ENCODE measurements at regions not wholly inside any gene's neighbourhood (a gene's known extent, or its start where the extent isn't known, plus 50 kb on each side); places are given as distances from the start of the nearest gene placed in this dataset.
"Not testable (repeated sequence)": the region's sequence is repeated elsewhere in the genome, so short reads cannot be mapped to it uniquely, and the experiment has no call there.

DNA sequence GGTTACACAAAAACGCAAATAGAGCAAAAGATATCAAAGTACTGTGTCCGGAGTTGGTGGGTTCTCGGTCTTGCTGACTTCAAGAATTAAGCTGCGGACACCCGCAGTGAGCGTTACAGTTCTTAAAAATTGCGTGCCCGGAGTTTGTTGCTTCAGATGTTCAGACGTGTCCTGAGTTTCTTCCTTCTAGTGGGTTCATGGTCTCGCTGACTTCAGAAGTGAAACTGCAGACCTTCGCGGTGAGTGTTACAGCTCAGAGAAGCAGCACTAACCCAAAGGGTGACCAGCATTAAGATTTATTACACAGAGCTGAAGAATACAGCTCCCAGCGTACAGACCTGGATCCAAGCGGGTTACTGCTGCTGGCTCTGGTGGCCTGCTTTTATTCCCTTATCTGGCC lies 125.7 kb upstream of the TWIST2 start:
- Histone ChIP-seq H3K4me3 (ENCODE audit: low read depth, low read length) (no peak overlapping the region), H3K4me1 (ENCODE audit: control insufficient read depth, insufficient read depth, low read length) (no peaks in the 10 kb centered on the region), H3K36me3 (ENCODE audit: control insufficient read depth in 2 of 2, insufficient read depth in 1 of 2, low read length in 2 of 2) (no peaks in the 10 kb centered on the region), H3K27ac (ENCODE audit: extremely low read depth, low read depth, low read length) (no peak overlapping the region), H3K9me3 (ENCODE audit: control insufficient read depth, insufficient read depth, low read depth, low read length) (no peaks in the 10 kb centered on the region)
- ChIA-PET CTCF (interaction anchor here (1.5 to 4.0 kb wide), 2 partner anchors 62 to 153 kb away, joined by 3 to 24 read pairs; no protein-coding TSS in a partner anchor), POLR2A (no interaction called here)
- TF ChIP-seq FEZF1 (tag by site-specific recombination; IDR thresholded peaks at IDR 0.05): no peak
- no peak for TF ChIP-seq ZNF24 (tag by site-specific recombination; IDR thresholded peaks at IDR 0.05)
- TF ChIP-seq ZNF837 (tag by site-specific recombination; IDR thresholded peaks at IDR 0.05): no peak
- TF ChIP-seq RBAK (tag by site-specific recombination; IDR thresholded peaks at IDR 0.05): no peak

DNA sequence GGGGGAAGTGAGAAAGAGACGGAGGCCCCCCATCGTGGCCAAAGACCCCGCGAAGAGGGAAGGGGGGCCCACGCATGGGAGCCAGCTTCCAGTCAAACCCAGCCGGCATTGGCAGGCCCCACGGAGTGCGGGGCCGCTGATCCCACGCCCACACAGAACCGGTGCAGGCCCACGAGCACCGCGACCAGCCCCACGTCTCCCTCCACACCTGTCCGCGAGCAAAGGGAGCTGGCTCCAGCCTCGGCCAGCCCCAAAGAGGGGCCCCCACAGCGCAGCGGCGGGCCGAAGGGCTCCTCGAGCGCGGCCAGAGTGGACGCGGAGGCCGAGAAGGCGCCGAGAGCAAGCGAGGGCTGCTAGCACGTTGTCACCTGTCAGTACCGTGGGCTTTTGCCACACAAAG lies 125.0 kb upstream of the TWIST2 start:
- Histone ChIP-seq H3K36me3 (ENCODE audit: control insufficient read depth in 2 of 2, insufficient read depth in 1 of 2, low read length in 2 of 2) (no peaks in the 10 kb centered on the region), H3K4me3 (ENCODE audit: low read depth, low read length) (no peak overlapping the region), H3K4me1 (ENCODE audit: control insufficient read depth, insufficient read depth, low read length) (no peaks in the 10 kb centered on the region), H3K27ac (ENCODE audit: extremely low read depth, low read depth, low read length) (no peak overlapping the region), H3K9me3 (ENCODE audit: control insufficient read depth, insufficient read depth, low read depth, low read length) (no peaks in the 10 kb centered on the region)
- TF ChIP-seq ZNF830 (tag by site-specific recombination; IDR thresholded peaks at IDR 0.05; ENCODE audit: low read depth): no peak
- TF ChIP-seq ZNF423 (tag by site-specific recombination; IDR thresholded peaks at IDR 0.05): no peak
- no peak for TF ChIP-seq ZNF133 (tag by site-specific recombination; IDR thresholded peaks at IDR 0.05)
- no peak for TF ChIP-seq ZNF266 (tag by site-specific recombination; IDR thresholded peaks at IDR 0.05; ENCODE audit: low read depth)
- no peak for TF ChIP-seq ZNF174 (tag by site-specific recombination; IDR thresholded peaks at IDR 0.05)
- no peak for TF ChIP-seq ZNF561 (tag by site-specific recombination; IDR thresholded peaks at IDR 0.05; ENCODE audit: borderline replicate concordance)
- no peak for TF ChIP-seq SP2 (tag by site-specific recombination; IDR thresholded peaks at IDR 0.05)
- no peak for TF ChIP-seq ZNF747 (tag by site-specific recombination; IDR thresholded peaks at IDR 0.05)
- TF ChIP-seq, protein P1, sequence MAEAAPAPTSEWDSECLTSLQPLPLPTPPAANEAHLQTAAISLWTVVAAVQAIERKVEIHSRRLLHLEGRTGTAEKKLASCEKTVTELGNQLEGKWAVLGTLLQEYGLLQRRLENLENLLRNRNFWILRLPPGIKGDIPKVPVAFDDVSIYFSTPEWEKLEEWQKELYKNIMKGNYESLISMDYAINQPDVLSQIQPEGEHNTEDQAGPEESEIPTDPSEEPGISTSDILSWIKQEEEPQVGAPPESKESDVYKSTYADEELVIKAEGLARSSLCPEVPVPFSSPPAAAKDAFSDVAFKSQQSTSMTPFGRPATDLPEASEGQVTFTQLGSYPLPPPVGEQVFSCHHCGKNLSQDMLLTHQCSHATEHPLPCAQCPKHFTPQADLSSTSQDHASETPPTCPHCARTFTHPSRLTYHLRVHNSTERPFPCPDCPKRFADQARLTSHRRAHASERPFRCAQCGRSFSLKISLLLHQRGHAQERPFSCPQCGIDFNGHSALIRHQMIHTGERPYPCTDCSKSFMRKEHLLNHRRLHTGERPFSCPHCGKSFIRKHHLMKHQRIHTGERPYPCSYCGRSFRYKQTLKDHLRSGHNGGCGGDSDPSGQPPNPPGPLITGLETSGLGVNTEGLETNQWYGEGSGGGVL (tag by site-specific recombination; IDR thresholded peaks at IDR 0.05): no peak
- no peak for TF ChIP-seq ZIC2 (tag by site-specific recombination; IDR thresholded peaks at IDR 0.05)
- no peak for TF ChIP-seq ZNF600 (tag by site-specific recombination; IDR thresholded peaks at IDR 0.05)
- TF ChIP-seq KLF7 (tag by site-specific recombination; IDR thresholded peaks at IDR 0.05; ENCODE audit: borderline replicate concordance): no peak
- no peak for TF ChIP-seq ZNF837 (tag by site-specific recombination; IDR thresholded peaks at IDR 0.05)
- TF ChIP-seq YY2 (tag by site-specific recombination; IDR thresholded peaks at IDR 0.05): no peak
- TF ChIP-seq ZNF596 (tag by site-specific recombination; IDR thresholded peaks at IDR 0.05): no peak
- TF ChIP-seq ZNF549 (tag by site-specific recombination; IDR thresholded peaks at IDR 0.05): no peak
- no peak for TF ChIP-seq ZNF391 (tag by site-specific recombination; IDR thresholded peaks at IDR 0.05; ENCODE audit: borderline replicate concordance, low read depth)
- ChIA-PET POLR2A (no interaction called here), CTCF (interaction anchor here (1.5 to 4.0 kb wide), 2 partner anchors 62 to 152 kb away, joined by 3 to 24 read pairs; no protein-coding TSS in a partner anchor)

DNA sequence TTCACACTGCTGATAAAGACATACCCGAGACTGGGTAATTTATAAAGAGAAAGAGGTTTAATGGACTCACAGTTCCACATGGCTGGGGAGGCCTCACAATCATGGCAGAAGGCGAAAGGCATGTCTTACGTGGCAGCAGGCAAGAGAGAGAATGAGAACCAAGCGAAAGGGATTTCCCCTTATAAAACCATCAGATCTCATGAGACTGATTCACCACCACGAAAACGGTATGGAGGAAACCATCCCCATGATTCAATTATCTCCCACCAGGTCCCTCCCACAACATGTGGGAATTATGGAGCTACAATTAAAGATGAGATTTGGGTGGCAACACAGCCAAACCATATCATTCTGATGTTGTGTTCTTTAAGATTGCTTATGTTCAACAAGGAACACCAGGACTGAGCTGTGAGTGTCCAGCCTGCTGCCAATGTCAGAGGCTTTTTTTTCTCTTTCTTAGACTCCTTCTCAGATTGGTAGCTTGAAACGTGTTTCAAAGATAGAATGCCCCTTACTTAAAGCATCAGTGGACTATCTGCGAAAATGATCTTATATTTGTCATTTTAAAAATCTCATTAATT lies 124.1 kb upstream of the TWIST2 start:
- H3K4me1 ChIP-seq (ENCODE audit: control insufficient read depth, insufficient read depth, low read length); H3K9me3 ChIP-seq (ENCODE audit: control insufficient read depth, insufficient read depth, low read depth, low read length); H3K27ac ChIP-seq (ENCODE audit: extremely low read depth, low read depth, low read length); H3K4me3 ChIP-seq (ENCODE audit: low read depth, low read length); POLR2A ChIA-PET; H3K36me3 ChIP-seq (ENCODE audit: control insufficient read depth in 2 of 2, insufficient read depth in 1 of 2, low read length in 2 of 2): not testable (repeated sequence)
- CTCF ChIA-PET: interaction anchor here (1.5 kb wide), 1 partner anchor 27 kb away, joined by 4 read pairs; no protein-coding TSS in a partner anchor
